Fibroblast of mammary gland (primary cell): ENCODE measurements at regions not wholly inside any gene's neighbourhood (a gene's known extent, or its start where the extent isn't known, plus 50 kb on each side); places are given as distances from the start of the nearest gene placed in this dataset.

Experiments
- DNase-seq: peaks from one replicate; pipeline ENCODE4 v3.0.0-alpha.2; 2010; ENCODE audit warnings: low read depth
- H3K4me3 ChIP-seq: 2 replicates; pipeline ENCODE4 v1.5.1; 2011; ENCODE audit warnings: low read depth, mild to moderate bottlenecking, low read length, moderate library complexity; ENCODE audit not compliant: control insufficient read depth
- TF ChIP-seq, protein P1 (sequence below): conservative IDR thresholded peaks from 2 replicates; pipeline ENCODE4 v1.5.1; 2011; ENCODE audit warnings: low read depth, low read length, inconsistent platforms; ENCODE audit not compliant: control insufficient read depth, insufficient read depth

DNA sequence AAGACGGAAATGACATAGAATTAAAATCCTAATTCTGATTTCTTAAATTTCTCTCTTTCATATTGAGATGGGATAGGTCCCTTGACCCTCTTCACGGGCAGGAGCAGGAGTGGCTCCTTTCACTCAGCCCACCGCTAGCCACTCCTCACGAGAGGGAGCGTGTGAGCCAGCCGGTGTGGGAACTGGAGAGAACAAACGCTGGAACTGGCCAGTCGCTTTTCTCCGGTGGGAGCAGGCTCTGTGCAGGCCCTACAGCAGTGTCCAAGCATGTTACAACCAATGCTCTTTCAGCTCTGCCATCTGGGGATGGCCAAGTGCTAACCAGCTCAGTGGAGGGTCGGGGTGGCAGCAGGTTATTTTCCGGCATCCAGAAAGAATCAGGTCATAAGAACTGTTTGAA is 815.5 kb upstream of the ADGRL4 start:
- DNase-seq: no peak
- TF ChIP-seq, protein P1, sequence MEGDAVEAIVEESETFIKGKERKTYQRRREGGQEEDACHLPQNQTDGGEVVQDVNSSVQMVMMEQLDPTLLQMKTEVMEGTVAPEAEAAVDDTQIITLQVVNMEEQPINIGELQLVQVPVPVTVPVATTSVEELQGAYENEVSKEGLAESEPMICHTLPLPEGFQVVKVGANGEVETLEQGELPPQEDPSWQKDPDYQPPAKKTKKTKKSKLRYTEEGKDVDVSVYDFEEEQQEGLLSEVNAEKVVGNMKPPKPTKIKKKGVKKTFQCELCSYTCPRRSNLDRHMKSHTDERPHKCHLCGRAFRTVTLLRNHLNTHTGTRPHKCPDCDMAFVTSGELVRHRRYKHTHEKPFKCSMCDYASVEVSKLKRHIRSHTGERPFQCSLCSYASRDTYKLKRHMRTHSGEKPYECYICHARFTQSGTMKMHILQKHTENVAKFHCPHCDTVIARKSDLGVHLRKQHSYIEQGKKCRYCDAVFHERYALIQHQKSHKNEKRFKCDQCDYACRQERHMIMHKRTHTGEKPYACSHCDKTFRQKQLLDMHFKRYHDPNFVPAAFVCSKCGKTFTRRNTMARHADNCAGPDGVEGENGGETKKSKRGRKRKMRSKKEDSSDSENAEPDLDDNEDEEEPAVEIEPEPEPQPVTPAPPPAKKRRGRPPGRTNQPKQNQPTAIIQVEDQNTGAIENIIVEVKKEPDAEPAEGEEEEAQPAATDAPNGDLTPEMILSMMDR: no peak
- H3K4me3 ChIP-seq: no peak overlapping the region

DNA sequence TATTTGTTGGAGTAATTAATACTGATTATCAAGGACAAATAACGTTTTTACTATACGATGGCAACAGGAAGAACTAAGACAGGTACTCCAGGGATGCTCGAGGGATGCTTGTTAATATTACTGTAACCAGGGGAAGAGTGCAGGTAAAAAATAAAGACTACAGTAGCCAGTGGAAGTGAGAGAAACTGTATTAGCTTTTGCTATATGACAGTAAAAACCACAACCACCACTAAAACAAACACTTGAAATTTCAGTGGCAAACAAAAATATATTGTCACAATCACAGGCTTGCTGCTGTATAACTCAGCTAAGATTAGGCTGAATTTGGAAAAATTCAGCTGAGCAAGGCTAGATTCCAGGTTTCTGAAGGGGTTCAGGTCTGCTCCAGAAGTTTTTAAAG is 812.6 kb upstream of the ADGRL4 start:
- DNase-seq: no peak
- no peak overlapping the region for H3K4me3 ChIP-seq
- TF ChIP-seq, protein P1: no peak

DNA sequence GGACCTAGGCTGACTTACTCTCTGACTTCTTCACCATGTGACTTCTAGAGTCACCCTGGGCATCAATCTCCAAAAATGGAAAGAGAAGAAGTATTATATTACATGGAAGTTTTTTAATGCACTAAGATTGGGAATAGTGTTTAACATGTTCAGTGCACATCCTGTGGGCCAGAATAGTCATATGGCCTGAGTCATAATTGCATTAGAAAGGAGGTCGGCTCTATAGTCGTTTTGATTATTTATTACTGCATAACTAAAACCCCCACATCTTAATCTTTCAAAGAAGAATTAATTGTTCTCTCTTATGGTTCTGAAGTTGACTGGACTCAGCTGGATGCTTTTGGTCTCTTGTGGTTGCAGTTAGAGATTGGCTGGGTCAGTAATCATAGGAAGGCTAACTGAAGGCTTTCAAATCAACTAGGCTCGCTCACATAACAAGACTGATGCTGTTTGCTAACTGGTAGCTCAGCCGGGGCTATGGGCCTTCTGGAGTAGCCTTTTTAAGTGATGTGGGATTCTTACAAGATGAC is 810.6 kb upstream of the ADGRL4 start:
- DNase-seq: peak; percentile 47
- H3K4me3 ChIP-seq: no peak overlapping the region
- TF ChIP-seq, protein P1: no peak

DNA sequence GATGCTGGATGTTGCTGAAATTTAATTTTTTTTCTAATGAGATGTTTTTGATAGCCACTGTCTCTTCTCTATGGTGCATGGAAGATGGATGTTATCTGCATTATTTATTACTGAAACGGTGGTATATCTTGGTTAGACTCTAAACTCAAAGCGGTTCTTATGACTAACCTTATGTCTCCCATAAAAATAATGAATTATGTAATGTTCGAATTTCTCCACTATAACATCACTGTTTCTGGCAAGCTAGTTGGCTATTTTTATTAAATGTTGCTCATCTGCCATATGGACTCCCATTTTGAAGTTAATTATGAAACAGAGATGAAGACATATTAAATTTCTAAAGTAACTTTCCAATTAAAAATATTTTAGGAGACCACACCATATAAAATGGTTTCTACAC is 808.6 kb upstream of the ADGRL4 start:
- H3K4me3 ChIP-seq: no peak overlapping the region
- TF ChIP-seq, protein P1: no peak
- peak; percentile 48 for DNase-seq

DNA sequence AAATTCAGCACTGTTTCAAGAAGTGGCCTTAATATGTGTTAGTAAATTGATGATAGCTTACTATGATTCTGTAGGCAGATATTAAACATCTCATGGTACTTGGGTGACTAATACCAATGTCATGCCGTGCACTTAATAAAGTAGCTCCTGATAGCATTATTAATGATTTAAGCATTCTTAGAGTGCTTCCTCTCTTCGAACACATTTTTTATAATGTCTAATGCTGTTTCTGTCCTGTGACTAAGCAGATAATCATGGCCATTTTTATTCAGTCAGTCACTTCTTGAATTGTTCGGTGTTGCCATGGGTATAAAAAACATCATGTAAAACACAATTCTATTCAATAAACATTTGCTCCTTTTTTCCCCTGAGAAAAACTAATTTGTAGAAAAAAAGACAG is 804.6 kb upstream of the ADGRL4 start:
- DNase-seq: peak; percentile 80
- no peak overlapping the region for H3K4me3 ChIP-seq
- TF ChIP-seq, protein P1: no peak

DNA sequence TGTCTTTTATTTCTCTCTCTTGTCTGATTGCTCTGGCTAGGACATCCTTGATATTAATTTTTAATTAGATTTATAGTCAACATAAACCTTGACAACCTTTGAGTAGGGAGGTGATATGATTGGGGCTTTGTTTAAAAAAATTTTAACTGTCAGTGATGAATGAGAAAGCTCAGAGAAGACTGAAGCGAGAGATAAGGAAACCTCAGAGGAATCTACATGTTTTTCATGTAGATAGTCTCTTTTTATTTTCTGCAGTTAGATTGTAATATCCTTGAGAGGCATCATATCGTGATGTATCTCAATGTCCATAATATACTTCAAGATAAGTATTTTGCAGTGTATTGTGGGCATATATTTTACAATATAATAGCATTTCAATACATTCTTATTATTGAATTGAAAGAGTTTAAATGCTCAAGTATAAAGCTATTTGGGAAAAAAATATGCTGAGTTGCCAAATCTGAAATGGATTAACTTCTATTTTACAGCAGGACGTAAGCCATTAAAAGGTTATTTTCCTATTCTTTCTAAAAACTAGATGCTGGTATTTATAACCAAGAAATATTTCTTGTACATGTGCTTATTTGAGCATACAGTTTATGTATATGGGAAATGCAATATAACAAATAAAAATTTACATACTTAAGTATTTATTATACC is 802.4 kb upstream of the ADGRL4 start:
- TF ChIP-seq, protein P1: no peak
- no peak overlapping the region for H3K4me3 ChIP-seq
- no peak for DNase-seq

DNA sequence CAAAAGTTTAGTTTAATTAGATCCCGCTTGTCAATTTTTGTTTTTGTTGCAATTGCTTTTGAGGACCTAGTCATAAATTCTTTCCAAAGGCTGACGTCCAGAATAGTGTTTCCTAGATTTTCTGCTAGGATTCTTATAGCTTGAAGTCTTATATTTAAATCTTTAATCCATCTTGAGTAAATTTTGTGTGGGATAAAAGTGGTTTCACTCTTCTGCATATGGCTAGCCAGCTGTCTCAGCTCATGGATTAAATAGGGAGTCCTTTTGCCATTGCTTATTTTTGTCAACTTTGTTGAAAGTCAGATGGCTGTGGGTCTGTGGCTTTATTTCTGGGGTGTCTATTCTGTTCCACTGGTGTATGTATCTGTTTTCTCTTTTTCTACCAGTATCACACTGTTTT is 801.3 kb upstream of the ADGRL4 start:
- DNase-seq: no peak
- no peak overlapping the region for H3K4me3 ChIP-seq
- TF ChIP-seq, protein P1: no peak
